VCaP (cell line): ENCODE measurements at regions not wholly inside any gene's neighbourhood (a gene's known extent, or its start where the extent isn't known, plus 50 kb on each side); places are given as distances from the start of the nearest gene placed in this dataset.

ENCODE experiments used
- H3K27ac ChIP-seq: fragments of 450-650 bp; 2 replicates; pipeline ENCODE4 v1.5.1; 2017
- CTCF ChIP-seq: fragments of 450-650 bp; conservative IDR thresholded peaks from 2 replicates; pipeline ENCODE4 v1.5.1; 2017; ENCODE audit warnings: mild to moderate bottlenecking, moderate library complexity

GRCh38 chr9:81396528-81396927, 292.8 kb downstream of the TLE1 start:
- no peak for TF ChIP-seq CTCF
- peak overlapping the region; percentile 85 for H3K27ac ChIP-seq

GRCh38 chr9:81395676-81396054, 293.7 kb downstream of the TLE1 start:
- peak overlapping the region; percentile 85 for H3K27ac ChIP-seq
- no peak for TF ChIP-seq CTCF

GRCh38 chr9:81394881-81395675, 294.3 kb downstream of the TLE1 start:
- H3K27ac ChIP-seq = peak overlapping the region; percentile 85
- TF ChIP-seq CTCF = no peak

- TF ChIP-seq CTCF = no peak
- peak overlapping the region; percentile 85 for H3K27ac ChIP-seq
These were observed 295.1 kb downstream of the TLE1 start for GRCh38 chr9:81393985-81394811.

GRCh38 chr9:81391457-81391825, 297.9 kb downstream of the TLE1 start:
- TF ChIP-seq CTCF = no peak

GRCh38 chr9:81390792-81391456, 298.4 kb downstream of the TLE1 start:
- TF ChIP-seq CTCF = no peak
- H3K27ac ChIP-seq = peak overlapping the region; percentile 85

More at GRCh38 chr9:81391457-81391825, 297.9 kb downstream of the TLE1 start:
- H3K27ac ChIP-seq = peak overlapping the region; percentile 85

GRCh38 chr9:81389569-81389993, 299.8 kb downstream of the TLE1 start:
- TF ChIP-seq CTCF = no peak
- H3K27ac ChIP-seq = peak overlapping the region; percentile 85
